ENCODE measurements at regions not wholly inside any gene's neighbourhood (a gene's known extent, or its start where the extent isn't known, plus 50 kb on each side); places are given as distances from the start of the nearest gene placed in this dataset.
"Not testable (repeated sequence)": the region's sequence is repeated elsewhere in the genome, so short reads cannot be mapped to it uniquely, and the experiment has no call there.

DNA sequence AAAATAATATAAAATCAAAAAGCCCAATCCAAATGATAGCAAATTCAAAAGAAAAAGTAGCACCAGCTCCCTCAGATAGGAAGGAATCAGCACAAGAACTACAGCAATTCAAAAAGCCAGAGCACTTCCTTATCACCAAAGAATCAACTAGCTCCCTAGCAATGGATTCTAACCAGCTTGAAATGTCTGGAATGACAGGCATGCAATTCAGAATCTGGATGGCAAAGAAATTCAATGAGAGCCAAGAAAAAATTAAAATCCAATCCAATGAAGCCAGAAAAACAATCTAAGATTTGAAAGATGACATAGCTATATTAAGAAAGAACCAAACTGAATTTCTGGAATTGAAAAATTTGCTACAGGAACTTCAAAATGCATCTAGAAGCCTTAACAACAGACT, 1334.4 kb upstream of the ALCAM start:
- in situ Hi-C loops (cut with HindIII; ENCODE audit: low pct_unique_long_range_greater_than_20kb, low sequenced_read_pairs): no loop called here
- H3K4me1 ChIP-seq (ENCODE audit: control insufficient read depth, insufficient read depth, low read length): no peaks in the 10 kb centered on the region
- H3K27ac ChIP-seq (ENCODE audit: low read length): no peak overlapping the region
- CTCF ChIA-PET: no interaction called here
- DNase-seq (ENCODE audit: low read depth, low spot score) (no peak), ATAC-seq (no peak)
- POLR2A ChIA-PET: no interaction called here
- H3K9me3 ChIP-seq (ENCODE audit: control insufficient read depth, insufficient read depth, low read depth, low read length): no peaks in the 10 kb centered on the region
- no TSS peak for BruUV-seq (replicated peaks)
- TF ChIP-seq REST (IDR thresholded peaks at IDR 0.05; ENCODE audit: insufficient read depth in 1 of 2, low read depth in 2 of 2, low read length in 1 of 2): no peak
- TF ChIP-seq SIN3A (IDR thresholded peaks at IDR 0.05; ENCODE audit: borderline replicate concordance, insufficient read depth, low read depth, low read length): no peak
- TF ChIP-seq TCF7L2 (IDR thresholded peaks at IDR 0.05; ENCODE audit: low read depth, low read length): no peak
- no peak for TF ChIP-seq POLR2AphosphoS5 (IDR thresholded peaks at IDR 0.05; ENCODE audit: low read depth, low read length)
- TF ChIP-seq CTCF (IDR thresholded peaks at IDR 0.05): no peak
- H3K4me3 ChIP-seq (ENCODE audit: low read depth in 2 of 2, low read length in 2 of 2): no peak overlapping the region
- no peaks in the 10 kb centered on the region for H3K27me3 ChIP-seq (ENCODE audit: control insufficient read depth, insufficient read depth, low read length)
- intact Hi-C loops (cut with micrococcal nuclease; ENCODE audit: unreplicated experiment): no loop called here
- no peaks in the 10 kb centered on the region for H3K36me3 ChIP-seq (ENCODE audit: control insufficient read depth, insufficient read depth, low read length)

- no peaks in the 10 kb centered on the region for H3K4me1 ChIP-seq (ENCODE audit: control insufficient read depth, insufficient read depth, low read length)
- H3K36me3 ChIP-seq (ENCODE audit: control insufficient read depth, insufficient read depth, low read length): no peaks in the 10 kb centered on the region
- ATAC-seq (no peak), DNase-seq (ENCODE audit: low read depth, low spot score) (no peak)
- H3K27ac ChIP-seq (ENCODE audit: low read length): no peak overlapping the region
- BruUV-seq (replicated peaks): no TSS peak
- peaks cover 5% of the 10 kb centered on the region; the same call in 1 of the 2 replicates for H3K9me3 ChIP-seq (ENCODE audit: control insufficient read depth, insufficient read depth, low read depth, low read length)
- ChIA-PET POLR2A (no interaction called here), CTCF (no interaction called here)
- TF ChIP-seq TCF7L2 (IDR thresholded peaks at IDR 0.05; ENCODE audit: low read depth, low read length) (no peak), POLR2AphosphoS5 (IDR thresholded peaks at IDR 0.05; ENCODE audit: low read depth, low read length) (no peak), SIN3A (IDR thresholded peaks at IDR 0.05; ENCODE audit: borderline replicate concordance, insufficient read depth, low read depth, low read length) (no peak), REST (IDR thresholded peaks at IDR 0.05; ENCODE audit: insufficient read depth in 1 of 2, low read depth in 2 of 2, low read length in 1 of 2) (no peak), CTCF (IDR thresholded peaks at IDR 0.05) (no peak)
- intact Hi-C loops (cut with micrococcal nuclease; ENCODE audit: unreplicated experiment): no loop called here
- H3K4me3 ChIP-seq (ENCODE audit: low read depth in 2 of 2, low read length in 2 of 2): no peak overlapping the region
- no peaks in the 10 kb centered on the region for H3K27me3 ChIP-seq (ENCODE audit: control insufficient read depth, insufficient read depth, low read length)
- in situ Hi-C loops (cut with HindIII; ENCODE audit: low pct_unique_long_range_greater_than_20kb, low sequenced_read_pairs): no loop called here
Observed at GRCh38 chr3:104040896-104041295, 1325.8 kb upstream of the ALCAM start.

DNA sequence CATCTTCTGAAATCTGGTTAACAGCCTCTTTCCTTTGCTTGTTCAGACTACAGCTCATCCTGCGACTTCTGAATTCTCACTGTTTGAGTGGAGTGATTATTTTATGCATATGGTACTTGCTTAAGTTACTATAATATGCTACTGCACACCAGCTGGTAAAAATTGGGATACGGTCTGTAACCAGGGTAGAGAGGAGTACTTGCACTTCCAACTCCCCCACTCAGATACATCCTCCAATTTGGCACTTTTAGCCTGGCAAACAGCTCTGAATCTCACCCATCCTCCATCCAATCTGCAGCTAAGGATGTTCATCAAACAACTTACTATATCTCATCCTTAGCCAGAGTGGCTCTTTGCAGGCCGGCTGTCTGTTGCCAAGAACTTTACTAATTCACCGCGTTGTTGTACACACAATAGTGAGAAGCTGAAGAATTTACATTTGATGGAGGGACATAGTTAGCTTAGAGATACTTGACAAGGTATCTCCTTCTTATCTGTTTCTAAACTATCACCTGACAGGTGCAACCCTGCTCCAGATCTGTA, 1323.6 kb upstream of the ALCAM start:
- H3K4me3 ChIP-seq (ENCODE audit: low read depth in 2 of 2, low read length in 2 of 2); intact Hi-C loops (cut with micrococcal nuclease; ENCODE audit: unreplicated experiment); CTCF ChIA-PET; ATAC-seq; in situ Hi-C loops (cut with HindIII; ENCODE audit: low pct_unique_long_range_greater_than_20kb, low sequenced_read_pairs); DNase-seq (ENCODE audit: low read depth, low spot score); BruUV-seq (replicated peaks); POLR2A ChIA-PET; H3K4me1 ChIP-seq (ENCODE audit: control insufficient read depth, insufficient read depth, low read length); H3K9me3 ChIP-seq (ENCODE audit: control insufficient read depth, insufficient read depth, low read depth, low read length); H3K27ac ChIP-seq (ENCODE audit: low read length); H3K27me3 ChIP-seq (ENCODE audit: control insufficient read depth, insufficient read depth, low read length); H3K36me3 ChIP-seq (ENCODE audit: control insufficient read depth, insufficient read depth, low read length): not testable (repeated sequence)
